ENCODE measurements at regions not wholly inside any gene's neighbourhood (a gene's known extent, or its start where the extent isn't known, plus 50 kb on each side); places are given as distances from the start of the nearest gene placed in this dataset.
"Not testable (repeated sequence)": the region's sequence is repeated elsewhere in the genome, so short reads cannot be mapped to it uniquely, and the experiment has no call there.

DNA sequence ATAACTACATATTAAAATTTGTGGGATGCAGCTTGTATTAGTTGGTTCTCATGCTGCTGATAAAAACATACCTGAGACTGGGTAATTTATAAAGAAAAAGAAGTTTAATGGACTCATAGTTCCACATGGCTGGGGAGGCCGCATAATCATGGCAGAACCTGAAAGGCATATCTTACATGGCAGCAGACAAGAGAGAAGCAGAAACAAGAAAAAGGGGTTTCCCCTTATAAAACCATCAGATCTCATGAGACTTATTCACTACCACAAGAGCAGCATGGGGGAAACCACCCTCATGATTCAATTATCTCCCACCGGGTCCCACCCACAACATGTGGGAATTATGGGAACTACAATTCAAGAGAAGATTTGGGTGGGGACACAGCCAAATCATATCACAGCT is 320.3 kb upstream of the UBE2E2 start:
- not testable (repeated sequence) for TF ChIP-seq POLR2AphosphoS5 (IDR thresholded peaks at IDR 0.05; ENCODE audit: low read depth, low read length); TAF1 (IDR thresholded peaks at IDR 0.05; ENCODE audit: low read depth, low read length); PAX5 (IDR thresholded peaks at IDR 0.05; ENCODE audit: insufficient read depth, low read length, severe bottlenecking); POLR2A (IDR thresholded peaks at IDR 0.05; ENCODE audit: low read depth, low read length); SPI1 (IDR thresholded peaks at IDR 0.05; ENCODE audit: low read depth, low read length); POU2F2 (IDR thresholded peaks at IDR 0.05; ENCODE audit: low read depth, low read length)

Measured in GM12891 (cell line).